Skin of body (tissue), 1 donor: ENCODE measurements at regions not wholly inside any gene's neighbourhood (a gene's known extent, or its start where the extent isn't known, plus 50 kb on each side); places are given as distances from the start of the nearest gene placed in this dataset.
"Not testable (repeated sequence)": the region's sequence is repeated elsewhere in the genome, so short reads cannot be mapped to it uniquely, and the experiment has no call there.

Source experiments
- DNase-seq: peaks from one replicate; lab custom pipeline; 2025; lab: John Stamatoyannopoulos, UW

- no peak for DNase-seq
Observed at GRCh38 chr2:16973586-16974286, 308.1 kb upstream of the CYRIA start.

GRCh38 chr2:16972276-16972675 is 306.6 kb upstream of the CYRIA start:
- DNase-seq: no peak

GRCh38 chr2:16971722-16972234 is 306.1 kb upstream of the CYRIA start:
- no peak for DNase-seq

- DNase-seq: not testable (repeated sequence)
Observed at GRCh38 chr2:16970948-16971347, 305.3 kb upstream of the CYRIA start.

- DNase-seq: no peak
Observed at GRCh38 chr2:16962505-16962904, 296.9 kb upstream of the CYRIA start.

GRCh38 chr2:16960579-16960978 is 294.9 kb upstream of the CYRIA start:
- DNase-seq: no peak

- no peak for DNase-seq
Observed at GRCh38 chr2:16958266-16958665, 292.6 kb upstream of the CYRIA start.

- no peak for DNase-seq
Observed at GRCh38 chr2:16952805-16953204, 287.2 kb upstream of the CYRIA start.

- DNase-seq: no peak
Observed at GRCh38 chr2:16952368-16952767, 286.7 kb upstream of the CYRIA start.

GRCh38 chr2:16950436-16950835 is 284.8 kb upstream of the CYRIA start:
- DNase-seq: no peak

- no peak for DNase-seq
Observed at GRCh38 chr2:16948710-16949109, 283.1 kb upstream of the CYRIA start.

- DNase-seq: no peak
Observed at GRCh38 chr2:16948053-16948452, 282.4 kb upstream of the CYRIA start.

GRCh38 chr2:16943279-16943958 is 277.8 kb upstream of the CYRIA start:
- DNase-seq: no peak

GRCh38 chr2:16940214-16940613 is 274.6 kb upstream of the CYRIA start:
- no peak for DNase-seq

- DNase-seq: no peak
Observed at GRCh38 chr2:16939771-16940170, 274.1 kb upstream of the CYRIA start.

- no peak for DNase-seq
Observed at GRCh38 chr2:16933355-16933754, 267.7 kb upstream of the CYRIA start.

- no peak for DNase-seq
Observed at GRCh38 chr2:16932826-16933225, 267.2 kb upstream of the CYRIA start.

GRCh38 chr2:16931441-16931840 is 265.8 kb upstream of the CYRIA start:
- DNase-seq: no peak

GRCh38 chr2:16927398-16927797 is 261.8 kb upstream of the CYRIA start:
- no peak for DNase-seq

GRCh38 chr2:16925145-16925544 is 259.5 kb upstream of the CYRIA start:
- DNase-seq: no peak

- DNase-seq: not testable (repeated sequence)
Observed at GRCh38 chr2:16915341-16915755, 249.7 kb upstream of the CYRIA start.

- DNase-seq: no peak
Observed at GRCh38 chr2:16911746-16912145, 246.1 kb upstream of the CYRIA start.

GRCh38 chr2:16908656-16909055 is 243.0 kb upstream of the CYRIA start:
- no peak for DNase-seq
